K562 (cell line): ENCODE measurements at regions not wholly inside any gene's neighbourhood (a gene's known extent, or its start where the extent isn't known, plus 50 kb on each side); places are given as distances from the start of the nearest gene placed in this dataset.

Experiments
- ATAC-seq: fragments of 200-7000 bp; cut with Tn5 transposase; 3 replicates; pipeline ENCODE4 v1.9.1; 2020; ENCODE audit warnings: moderate library complexity
- BruUV-seq: library from RNA; stranded (reverse); fragments of 400-500 nt; replicated peaks from 2 replicates; lab custom pipeline; 2021; lab: Mats Ljungman, UMichigan
- CTCF ChIA-PET: fragments of 300-600 bp; formaldehyde crosslinking; extraction: SDS; loops from one replicate; lab custom pipeline; 2021; ENCODE audit warnings: low intra/inter-chr PET ratio; lab: Yijun Ruan, JAX
- POLR2A ChIA-PET: fragments of 300-600, 350-650 bp; sonication (Branson Sonifier 250); formaldehyde crosslinking; extraction: SDS; loops from one replicate; lab custom pipeline; 2021; ENCODE audit warnings: antibody characterized with exemption, inconsistent platforms; lab: Yijun Ruan, JAX
- DNase-seq, 4 experiments: peaks; one replicate each; pipeline versions ENCODE4 v3.0.0 to v3.0.0-alpha.2; 2011 to 2018; ENCODE audit warnings: low spot score in 3 of 4, mixed read lengths in 3 of 4; ENCODE audit errors: extremely low read depth in 1 of 4
- FAIRE-seq: peaks from 2 replicates; lab custom pipeline; 2011; peaks lifted over from hg19 to GRCh38; lab: Jason Lieb, UNC
- H2AFZ ChIP-seq: 2 replicates; pipeline ENCODE4 v1.6.0; 2011; ENCODE audit warnings: low read depth, low read length, control low read depth, inconsistent platforms
- H3K27ac ChIP-seq: fragments of 200-600 bp; 3 replicates; pipeline ENCODE4 v1.8.0; 2011; ENCODE audit warnings: low read depth, mild to moderate bottlenecking, control low read depth, inconsistent platforms, low read length, moderate library complexity, mixed read lengths; ENCODE audit errors: extremely low read depth
- H3K27me3 ChIP-seq, 2 experiments: fragments of 300-600 bp in 1 of 2; 2 replicates in 1 of 2; 3 replicates in 1 of 2; pipeline versions ENCODE4 v1.6.0 to v1.8.0; 2011; ENCODE audit warnings: inconsistent platforms in 2 of 2, low read length in 2 of 2, mild to moderate bottlenecking in 1 of 2, mixed read lengths in 1 of 2, moderate library complexity in 1 of 2; ENCODE audit not compliant: control insufficient read depth in 2 of 2, insufficient read depth in 2 of 2
- H3K36me3 ChIP-seq: fragments of 300-600 bp; 3 replicates; pipeline ENCODE4 v1.8.0; 2011; ENCODE audit warnings: mild to moderate bottlenecking, low read length, inconsistent platforms; ENCODE audit not compliant: control insufficient read depth, insufficient read depth
- H3K4me1 ChIP-seq, 2 experiments: fragments of 200-600 bp in 1 of 2; replicated peaks in 1 of 2; 2 replicates in 1 of 2; 3 replicates in 1 of 2; pipeline versions ENCODE4 v1.5.1 to v1.8.0; 2011; ENCODE audit warnings: inconsistent platforms in 2 of 2, low read length in 2 of 2, mild to moderate bottlenecking in 1 of 2, mixed read lengths in 1 of 2, moderate library complexity in 1 of 2; ENCODE audit not compliant: control insufficient read depth in 2 of 2, insufficient read depth in 2 of 2
- H3K4me2 ChIP-seq: 2 replicates; pipeline ENCODE4 v1.6.1; 2011; ENCODE audit warnings: low read length, control low read depth, inconsistent platforms, mixed read lengths; ENCODE audit not compliant: insufficient read depth
- H3K4me3 ChIP-seq: fragments of 200-600 bp; sonication (generic), shearing (Covaris generic); 2 replicates; pipeline ENCODE4 v1.5.1; 2016; ENCODE audit warnings: control low read depth, inconsistent platforms
- H3K79me2 ChIP-seq: fragments of 200-600 bp; 3 replicates; pipeline ENCODE4 v1.8.0; 2011; ENCODE audit warnings: low read length, inconsistent platforms; ENCODE audit not compliant: control insufficient read depth, insufficient read depth
- H3K9ac ChIP-seq, 2 experiments: 2 replicates each; pipeline versions ENCODE4 v1.6.0 to v1.6.1; 2011; ENCODE audit warnings: low read depth in 2 of 2, low read length in 2 of 2, control low read depth in 1 of 2, inconsistent platforms in 1 of 2, mild to moderate bottlenecking in 1 of 2, mixed read lengths in 1 of 2; ENCODE audit not compliant: insufficient read depth in 1 of 2
- H3K9me1 ChIP-seq: one replicate; pipeline ENCODE4 v1.6.0; 2011; ENCODE audit warnings: inconsistent platforms, mild to moderate bottlenecking, low read length, moderate library complexity; ENCODE audit not compliant: control insufficient read depth, insufficient read depth
- H3K9me3 ChIP-seq: replicated peaks from 2 replicates; pipeline ENCODE4 v1.5.1; 2011; ENCODE audit warnings: low read depth, low read length, inconsistent platforms; ENCODE audit not compliant: control insufficient read depth, insufficient read depth
- H4K20me1 ChIP-seq: replicated peaks from 2 replicates; pipeline ENCODE4 v1.6.1; 2011; ENCODE audit warnings: low read length, inconsistent platforms, mixed read lengths; ENCODE audit not compliant: control insufficient read depth, insufficient read depth
- EGR1 ChIP-seq: fragments of 450-650 bp; conservative IDR thresholded peaks from 2 replicates; pipeline ENCODE4 v1.6.1; 2017; ENCODE audit warnings: mild to moderate bottlenecking
- STAT6 ChIP-seq: sonication (generic); formaldehyde crosslinking; IDR thresholded peaks from 2 replicates; pipeline ENCODE4 v1.8.1; 2023; ENCODE audit warnings: mild to moderate bottlenecking, missing genetic modification reagents
- TAF1 ChIP-seq: IDR thresholded peaks from 2 replicates; pipeline ENCODE4 v1.6.1; 2011; ENCODE audit warnings: mild to moderate bottlenecking, low read length, moderate library complexity; ENCODE audit not compliant: insufficient read depth, control insufficient read depth, severe bottlenecking; ENCODE audit errors: extremely low read depth
- ZNF324 ChIP-seq: fragments of 250-450 bp; sonication (Bioruptor Pico); IDR thresholded peaks from 2 replicates; pipeline ENCODE4 v1.4.0; 2020; ENCODE audit warnings: mild to moderate bottlenecking
- ZNF57 ChIP-seq: fragments of 450-650 bp; formaldehyde crosslinking; IDR thresholded peaks from 2 replicates; pipeline ENCODE4 v1.4.0; 2020; ENCODE audit warnings: mild to moderate bottlenecking, moderate library complexity
- WGBS: fragments of 100-300 bp; shearing (Covaris generic); methylation state at CpG from one replicate; pipeline ENCODE4 v1.1.6; 2016; ENCODE audit warnings: low coverage, mixed read lengths; ENCODE audit not compliant: insufficient coverage; ENCODE audit errors: missing lambda C conversion rate; 5-methylcytosine and 5-hydroxymethylcytosine counted together
- in situ Hi-C: fragments of 300-500 bp; cut with MboI; formaldehyde crosslinking; loops from 4 replicates; pipeline ENCODE4 v1.15.0; 2018; ENCODE audit warnings: inconsistent platforms, mixed read lengths
- intact Hi-C: fragments of 100-400 bp; cut with micrococcal nuclease; formaldehyde crosslinking; loops from 2 replicates; pipeline ENCODE4 v1.14.2; 2022

DNA sequence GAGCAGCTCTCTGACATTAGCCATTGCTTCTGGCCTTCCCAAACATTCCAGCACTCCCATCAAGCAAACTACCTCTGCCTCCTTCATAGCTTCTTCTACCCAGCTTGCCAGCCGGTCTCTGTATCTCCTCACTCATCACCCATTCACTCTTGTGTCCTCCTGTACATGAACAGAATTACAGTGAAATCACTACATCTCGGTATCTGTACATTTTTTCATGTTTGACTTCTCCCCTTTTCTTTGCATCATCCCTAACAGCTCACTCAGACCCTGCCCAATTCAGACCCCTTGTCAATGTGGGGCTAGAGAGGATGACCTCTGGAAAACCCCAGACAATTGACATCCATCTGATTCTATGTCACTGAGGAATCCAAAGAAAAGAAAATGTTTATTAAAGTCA is 335.8 kb downstream of the TNS1 start:
- no peak overlapping the region for H3K9ac ChIP-seq
- in situ Hi-C loops (no loop called here), intact Hi-C loops (no loop called here)
- no peak overlapping the region for H3K27ac ChIP-seq
- no peaks in the 10 kb centered on the region for H3K4me1 ChIP-seq
- no TSS peak for BruUV-seq
- no peaks in the 10 kb centered on the region for H3K36me3 ChIP-seq
- no peak for FAIRE-seq
- no peak overlapping the region for H2AFZ ChIP-seq
- no peaks in the 10 kb centered on the region for H4K20me1 ChIP-seq
- CTCF ChIA-PET, result no interaction called here
- POLR2A ChIA-PET, result no interaction called here
- no peak for DNase-seq
- no peaks in the 10 kb centered on the region for H3K9me1 ChIP-seq
- WGBS, result no CpG with 5 or more reads among the region's 2 CpGs
- H3K79me2 ChIP-seq, result no peaks in the 10 kb centered on the region
- H3K27me3 ChIP-seq, result no peaks in the 10 kb centered on the region
- no peaks in the 10 kb centered on the region for H3K9me3 ChIP-seq
- no peak for ATAC-seq
- TF ChIP-seq ZNF324 (CRISPR knock-in tag), result no peak
- no peak overlapping the region for H3K4me3 ChIP-seq
- H3K4me2 ChIP-seq, result no peak overlapping the region

GRCh38 chr2:217666338-217666737 is 336.5 kb downstream of the TNS1 start:
- Histone ChIP-seq H2AFZ (no peak overlapping the region), H3K9me1 (no peaks in the 10 kb centered on the region), H3K9me3 (no peaks in the 10 kb centered on the region), H4K20me1 (no peaks in the 10 kb centered on the region), H3K36me3 (no peaks in the 10 kb centered on the region), H3K4me3 (no peak overlapping the region), H3K27me3 (no peaks in the 10 kb centered on the region), H3K4me1 (no peaks in the 10 kb centered on the region), H3K9ac (no peak overlapping the region), H3K27ac (no peak overlapping the region), H3K4me2 (no peak overlapping the region), H3K79me2 (no peaks in the 10 kb centered on the region)
- WGBS, result 0% methylated on average over 2 of the region's 2 CpGs
- POLR2A ChIA-PET, result no interaction called here
- intact Hi-C loops, result no loop called here
- TF ChIP-seq ZNF57 (CRISPR knock-in tag), result no peak
- TF ChIP-seq TAF1, result no peak
- TF ChIP-seq EGR1, result no peak
- TF ChIP-seq STAT6 (CRISPR knock-in tag), result no peak
- ATAC-seq (no peak), DNase-seq (no peak), FAIRE-seq (no peak)
- CTCF ChIA-PET, result no interaction called here
- in situ Hi-C loops, result no loop called here
- BruUV-seq, result no TSS peak
